RPMI8226 (cell line): ENCODE measurements at regions not wholly inside any gene's neighbourhood (a gene's known extent, or its start where the extent isn't known, plus 50 kb on each side); places are given as distances from the start of the nearest gene placed in this dataset.
"Not testable (repeated sequence)": the region's sequence is repeated elsewhere in the genome, so short reads cannot be mapped to it uniquely, and the experiment has no call there.

Experiments used
- DNase-seq: peaks from one replicate; pipeline ENCODE4 v3.0.0-alpha.2; 2015

- no peak for DNase-seq
These were observed 69.4 kb upstream of the LIPC start for GRCh38 chr15:58362262-58362922.

- not testable (repeated sequence) for DNase-seq
These were observed 68.7 kb upstream of the LIPC start for GRCh38 chr15:58363118-58363517.

GRCh38 chr15:58363673-58364072 is 68.1 kb upstream of the LIPC start:
- not testable (repeated sequence) for DNase-seq

GRCh38 chr15:58365098-58365497 is 66.7 kb upstream of the LIPC start:
- not testable (repeated sequence) for DNase-seq

- DNase-seq = no peak
These were observed 62.5 kb upstream of the LIPC start for GRCh38 chr15:58369261-58369701.

GRCh38 chr15:58369956-58370355 is 61.8 kb upstream of the LIPC start:
- no peak for DNase-seq

- no peak for DNase-seq
These were observed 57.6 kb upstream of the LIPC start for GRCh38 chr15:58374147-58374546.

- DNase-seq = no peak
These were observed 54.6 kb upstream of the LIPC start for GRCh38 chr15:58377193-58377592.

- no peak for DNase-seq
These were observed 53.3 kb upstream of the LIPC start for GRCh38 chr15:58378241-58379085.

GRCh38 chr15:58379454-58379853 is 52.3 kb upstream of the LIPC start:
- not testable (repeated sequence) for DNase-seq

GRCh38 chr15:58380280-58380945 is 51.4 kb upstream of the LIPC start:
- no peak for DNase-seq

- DNase-seq = no peak
These were observed 50.1 kb upstream of the LIPC start for GRCh38 chr15:58381697-58382096.
